Uterus (tissue), 3 donors: ENCODE measurements at regions not wholly inside any gene's neighbourhood (a gene's known extent, or its start where the extent isn't known, plus 50 kb on each side); places are given as distances from the start of the nearest gene placed in this dataset.

ENCODE experiments used
- DNase-seq, 2 donors: peaks; one replicate each; pipeline ENCODE4 v3.0.0-alpha.2; 2019 to 2020
- H3K27ac ChIP-seq, 2 donors: fragments of 200-600 bp; sonication (generic); 1 replicate in 1 of 2; 2 replicates in 1 of 2; pipeline ENCODE4 v1.5.1; 2016 to 2018
- H3K27me3 ChIP-seq, 2 donors: fragments of 200-600 bp; sonication (generic); one replicate each; pipeline ENCODE4 v1.5.1; 2018 to 2019; ENCODE audit warnings: control low read depth in 1 of 2
- H3K36me3 ChIP-seq, 2 donors: fragments of 200-600 bp; sonication (generic); one replicate each; pipeline ENCODE4 v1.5.1; 2019; ENCODE audit warnings: control low read depth in 1 of 2
- H3K4me1 ChIP-seq, 2 donors: fragments of 200-600 bp; sonication (generic); one replicate each; pipeline ENCODE4 v1.5.1; 2018 to 2019; ENCODE audit warnings: control low read depth in 1 of 2
- H3K4me3 ChIP-seq, 2 donors: fragments of 200-600 bp; sonication (generic); 1 replicate in 1 of 2; 2 replicates in 1 of 2; pipeline ENCODE4 v1.5.1; 2018 to 2019; ENCODE audit warnings: mild to moderate bottlenecking in 1 of 2
- H3K9me3 ChIP-seq, 2 donors: fragments of 200-600 bp; sonication (generic); one replicate each; pipeline ENCODE4 v1.5.1; 2019; ENCODE audit warnings: control low read depth in 1 of 2
- POLR2A ChIP-seq, 2 donors: fragments of 450-650 bp; IDR thresholded peaks; one replicate each; pipeline ENCODE4 v1.6.1; 2016; ENCODE audit warnings: antibody characterized with exemption in 2 of 2, mild to moderate bottlenecking in 1 of 2, moderate library complexity in 1 of 2
- intact Hi-C: fragments of 100-400 bp; cut with DNase I; formaldehyde crosslinking; loops from one replicate; pipeline ENCODE4 v1.15.1; 2023; ENCODE audit warnings: low total_unique reads
- TF ChIP-seq, protein P1 (sequence below), 4 experiments: fragments of 200-600 bp in 2 of 4; fragments of 450-650 bp in 2 of 4; sonication (generic) in 2 of 4; IDR thresholded peaks; one replicate each; pipeline ENCODE4 v1.5.1; 2016 to 2019; ENCODE audit warnings: antibody characterized with exemption in 4 of 4, mild to moderate bottlenecking in 2 of 4, moderate library complexity in 1 of 4
- donor health status: DM: yes; HTN: yes; CAD: no.

DNA sequence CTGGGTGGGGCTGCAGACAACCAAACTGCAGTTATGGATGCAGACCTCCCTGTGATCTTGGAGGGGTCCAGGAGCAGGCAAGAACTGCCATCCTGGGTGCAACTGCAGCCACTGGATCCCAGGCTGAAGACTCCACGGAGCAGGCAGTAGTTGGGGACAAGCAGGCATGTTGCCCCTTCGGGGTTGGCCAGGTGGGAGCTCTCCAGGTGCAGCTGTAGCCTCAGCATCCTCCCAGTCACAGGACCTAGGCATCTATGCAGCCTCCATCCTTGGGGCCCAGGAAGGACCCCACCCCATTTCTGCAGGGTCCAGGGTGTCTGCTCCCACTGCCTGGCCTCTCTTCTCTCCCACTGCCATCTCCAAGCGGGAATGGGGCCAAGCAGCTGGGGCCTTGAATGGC, 322.2 kb upstream of the RBMS3 start:
- no peak for DNase-seq
- TF ChIP-seq, protein P1, sequence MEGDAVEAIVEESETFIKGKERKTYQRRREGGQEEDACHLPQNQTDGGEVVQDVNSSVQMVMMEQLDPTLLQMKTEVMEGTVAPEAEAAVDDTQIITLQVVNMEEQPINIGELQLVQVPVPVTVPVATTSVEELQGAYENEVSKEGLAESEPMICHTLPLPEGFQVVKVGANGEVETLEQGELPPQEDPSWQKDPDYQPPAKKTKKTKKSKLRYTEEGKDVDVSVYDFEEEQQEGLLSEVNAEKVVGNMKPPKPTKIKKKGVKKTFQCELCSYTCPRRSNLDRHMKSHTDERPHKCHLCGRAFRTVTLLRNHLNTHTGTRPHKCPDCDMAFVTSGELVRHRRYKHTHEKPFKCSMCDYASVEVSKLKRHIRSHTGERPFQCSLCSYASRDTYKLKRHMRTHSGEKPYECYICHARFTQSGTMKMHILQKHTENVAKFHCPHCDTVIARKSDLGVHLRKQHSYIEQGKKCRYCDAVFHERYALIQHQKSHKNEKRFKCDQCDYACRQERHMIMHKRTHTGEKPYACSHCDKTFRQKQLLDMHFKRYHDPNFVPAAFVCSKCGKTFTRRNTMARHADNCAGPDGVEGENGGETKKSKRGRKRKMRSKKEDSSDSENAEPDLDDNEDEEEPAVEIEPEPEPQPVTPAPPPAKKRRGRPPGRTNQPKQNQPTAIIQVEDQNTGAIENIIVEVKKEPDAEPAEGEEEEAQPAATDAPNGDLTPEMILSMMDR (IDR thresholded peaks at IDR 0.05): no peak
- TF ChIP-seq POLR2A (IDR thresholded peaks at IDR 0.05): no peak
- Histone ChIP-seq H3K27ac (no peak overlapping the region), H3K36me3 (no peaks in the 10 kb centered on the region), H3K27me3 (no peaks in the 10 kb centered on the region), H3K4me1 (no peaks in the 10 kb centered on the region), H3K9me3 (no peaks in the 10 kb centered on the region), H3K4me3 (no peak overlapping the region)
- intact Hi-C loops: no loop called here

DNA sequence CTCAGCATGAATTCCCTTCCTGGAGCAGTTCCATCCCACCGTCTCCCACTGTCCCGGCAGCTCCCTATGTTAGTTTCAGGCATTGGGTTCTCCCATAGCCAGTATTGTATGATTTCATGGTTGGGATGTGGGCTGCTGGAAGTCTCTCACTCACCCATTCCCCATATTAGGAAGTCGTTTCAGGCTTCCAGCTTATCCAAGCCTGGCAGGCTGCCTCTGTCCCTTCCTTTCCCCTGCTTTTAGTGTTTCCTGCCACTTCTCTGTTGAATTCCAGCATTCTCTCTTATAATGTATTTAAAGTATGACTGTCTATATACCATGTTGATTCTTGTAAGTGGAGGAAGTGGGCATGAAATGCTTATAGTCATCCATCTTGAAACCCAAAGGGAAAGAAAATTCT, 309.7 kb upstream of the RBMS3 start:
- H3K27me3 ChIP-seq: no peaks in the 10 kb centered on the region
- no peak overlapping the region for H3K4me3 ChIP-seq
- no peaks in the 10 kb centered on the region for H3K36me3 ChIP-seq
- TF ChIP-seq POLR2A (IDR thresholded peaks at IDR 0.05): no peak
- TF ChIP-seq, protein P1 (IDR thresholded peaks at IDR 0.05): no peak
- intact Hi-C loops: no loop called here
- no peak for DNase-seq
- no peak overlapping the region for H3K27ac ChIP-seq
- no peaks in the 10 kb centered on the region for H3K4me1 ChIP-seq
- H3K9me3 ChIP-seq: no peaks in the 10 kb centered on the region

DNA sequence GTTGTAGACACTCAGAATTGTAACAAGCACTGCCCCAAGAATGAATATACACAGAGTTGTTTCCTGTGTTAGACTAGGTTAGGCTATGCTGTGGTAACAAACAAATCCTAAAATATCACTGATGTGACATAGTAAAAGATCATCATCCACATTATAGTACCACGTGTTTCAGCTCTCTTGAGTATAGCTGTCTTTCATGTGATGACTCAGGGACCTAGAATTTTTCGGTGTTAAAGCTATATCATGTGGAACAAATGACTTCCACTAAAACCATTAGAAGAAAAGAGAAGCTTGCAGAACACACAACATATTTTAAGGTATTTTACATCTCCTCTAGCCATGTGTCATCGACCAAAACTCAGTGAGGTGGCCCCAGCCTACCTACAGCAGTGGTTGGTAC, 307.9 kb upstream of the RBMS3 start:
- no peak overlapping the region for H3K4me3 ChIP-seq
- intact Hi-C loops: no loop called here
- no peak overlapping the region for H3K27ac ChIP-seq
- TF ChIP-seq POLR2A (IDR thresholded peaks at IDR 0.05): no peak
- TF ChIP-seq, protein P1 (IDR thresholded peaks at IDR 0.05): no peak
- no peaks in the 10 kb centered on the region for H3K4me1 ChIP-seq
- H3K36me3 ChIP-seq: no peaks in the 10 kb centered on the region
- no peak for DNase-seq
- no peaks in the 10 kb centered on the region for H3K27me3 ChIP-seq
- no peaks in the 10 kb centered on the region for H3K9me3 ChIP-seq

DNA sequence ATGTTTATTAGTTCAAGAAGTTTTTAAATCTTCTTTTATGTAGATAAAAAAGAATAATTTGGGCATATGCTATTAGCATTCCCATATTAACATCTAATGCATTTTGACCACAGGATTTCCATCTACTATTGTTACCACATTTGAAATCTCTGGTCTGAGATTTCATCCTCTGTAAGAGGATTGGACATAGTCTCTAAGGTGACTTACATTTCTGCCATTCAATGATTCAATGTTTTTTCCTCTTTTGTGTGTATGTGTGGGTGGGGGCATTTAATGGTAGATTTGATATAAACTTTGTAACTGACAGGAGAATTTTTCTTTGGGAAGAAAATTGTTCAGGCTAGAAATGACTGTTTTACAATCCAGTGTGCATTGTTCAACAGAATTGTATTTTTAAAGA, 307.3 kb upstream of the RBMS3 start:
- intact Hi-C loops: no loop called here
- TF ChIP-seq, protein P1 (IDR thresholded peaks at IDR 0.05): no peak
- no peak for TF ChIP-seq POLR2A (IDR thresholded peaks at IDR 0.05)
- no peak for DNase-seq
- Histone ChIP-seq H3K27me3 (no peaks in the 10 kb centered on the region), H3K27ac (no peak overlapping the region), H3K4me3 (no peak overlapping the region), H3K9me3 (no peaks in the 10 kb centered on the region), H3K36me3 (no peaks in the 10 kb centered on the region), H3K4me1 (no peaks in the 10 kb centered on the region)

DNA sequence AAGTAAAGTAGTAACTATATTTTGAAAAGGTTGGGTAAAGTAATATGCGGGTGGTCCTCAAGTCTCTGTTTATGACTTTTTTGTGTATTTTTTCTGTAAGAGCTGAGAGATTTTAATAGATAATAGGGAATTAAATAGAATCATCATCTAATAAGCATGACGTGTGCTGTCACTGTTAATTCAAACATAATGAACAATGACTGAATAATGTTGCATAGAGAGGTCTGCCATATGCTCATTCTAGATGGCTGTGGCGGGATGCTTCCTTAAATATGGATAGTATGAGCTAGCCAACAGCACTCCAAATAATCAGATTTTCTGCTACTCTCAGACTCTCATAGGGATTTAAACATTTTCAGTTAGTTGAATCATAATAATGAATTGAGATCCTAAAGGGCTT, 302.8 kb upstream of the RBMS3 start:
- no peak for TF ChIP-seq POLR2A (IDR thresholded peaks at IDR 0.05)
- TF ChIP-seq, protein P1 (IDR thresholded peaks at IDR 0.05): no peak
- no peak overlapping the region for H3K4me3 ChIP-seq
- no peaks in the 10 kb centered on the region for H3K4me1 ChIP-seq
- no peaks in the 10 kb centered on the region for H3K27me3 ChIP-seq
- intact Hi-C loops: no loop called here
- no peak overlapping the region for H3K27ac ChIP-seq
- H3K36me3 ChIP-seq: no peaks in the 10 kb centered on the region
- DNase-seq: no peak
- H3K9me3 ChIP-seq: no peaks in the 10 kb centered on the region
